AG09319 (cell line): ENCODE measurements at regions not wholly inside any gene's neighbourhood (a gene's known extent, or its start where the extent isn't known, plus 50 kb on each side); places are given as distances from the start of the nearest gene placed in this dataset.

ENCODE experiments used
- DNase-seq: peaks from one replicate; pipeline ENCODE4 v3.0.0-alpha.2; 2010; ENCODE audit warnings: low read depth; ENCODE audit errors: extremely low read depth
- TF ChIP-seq, protein P1 (sequence below): IDR thresholded peaks from 2 replicates; pipeline ENCODE4 v1.5.1; 2011; ENCODE audit warnings: low read depth, mild to moderate bottlenecking, inconsistent platforms, low read length, moderate library complexity

DNA sequence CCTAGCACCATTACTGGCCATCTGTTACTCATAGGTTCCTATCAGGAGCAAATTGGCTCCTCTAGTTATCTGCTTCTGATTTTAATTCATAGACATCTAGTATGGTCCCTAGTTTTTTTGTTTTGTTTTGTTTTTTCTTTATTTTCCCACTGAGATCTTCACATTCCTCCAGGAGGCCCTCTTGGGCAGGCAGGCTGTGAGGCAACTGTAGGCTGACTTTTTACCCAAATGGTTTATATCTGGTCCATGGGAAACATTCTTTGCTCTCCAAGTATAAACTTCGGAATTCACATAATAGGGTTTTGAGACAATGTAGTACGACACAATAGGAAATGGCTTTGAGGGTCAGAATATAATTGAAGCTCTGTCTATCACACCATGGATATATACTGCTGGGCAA is 250.9 kb upstream of the DAB2 start:
- no peak for DNase-seq
- TF ChIP-seq, protein P1, sequence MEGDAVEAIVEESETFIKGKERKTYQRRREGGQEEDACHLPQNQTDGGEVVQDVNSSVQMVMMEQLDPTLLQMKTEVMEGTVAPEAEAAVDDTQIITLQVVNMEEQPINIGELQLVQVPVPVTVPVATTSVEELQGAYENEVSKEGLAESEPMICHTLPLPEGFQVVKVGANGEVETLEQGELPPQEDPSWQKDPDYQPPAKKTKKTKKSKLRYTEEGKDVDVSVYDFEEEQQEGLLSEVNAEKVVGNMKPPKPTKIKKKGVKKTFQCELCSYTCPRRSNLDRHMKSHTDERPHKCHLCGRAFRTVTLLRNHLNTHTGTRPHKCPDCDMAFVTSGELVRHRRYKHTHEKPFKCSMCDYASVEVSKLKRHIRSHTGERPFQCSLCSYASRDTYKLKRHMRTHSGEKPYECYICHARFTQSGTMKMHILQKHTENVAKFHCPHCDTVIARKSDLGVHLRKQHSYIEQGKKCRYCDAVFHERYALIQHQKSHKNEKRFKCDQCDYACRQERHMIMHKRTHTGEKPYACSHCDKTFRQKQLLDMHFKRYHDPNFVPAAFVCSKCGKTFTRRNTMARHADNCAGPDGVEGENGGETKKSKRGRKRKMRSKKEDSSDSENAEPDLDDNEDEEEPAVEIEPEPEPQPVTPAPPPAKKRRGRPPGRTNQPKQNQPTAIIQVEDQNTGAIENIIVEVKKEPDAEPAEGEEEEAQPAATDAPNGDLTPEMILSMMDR: no peak

DNA sequence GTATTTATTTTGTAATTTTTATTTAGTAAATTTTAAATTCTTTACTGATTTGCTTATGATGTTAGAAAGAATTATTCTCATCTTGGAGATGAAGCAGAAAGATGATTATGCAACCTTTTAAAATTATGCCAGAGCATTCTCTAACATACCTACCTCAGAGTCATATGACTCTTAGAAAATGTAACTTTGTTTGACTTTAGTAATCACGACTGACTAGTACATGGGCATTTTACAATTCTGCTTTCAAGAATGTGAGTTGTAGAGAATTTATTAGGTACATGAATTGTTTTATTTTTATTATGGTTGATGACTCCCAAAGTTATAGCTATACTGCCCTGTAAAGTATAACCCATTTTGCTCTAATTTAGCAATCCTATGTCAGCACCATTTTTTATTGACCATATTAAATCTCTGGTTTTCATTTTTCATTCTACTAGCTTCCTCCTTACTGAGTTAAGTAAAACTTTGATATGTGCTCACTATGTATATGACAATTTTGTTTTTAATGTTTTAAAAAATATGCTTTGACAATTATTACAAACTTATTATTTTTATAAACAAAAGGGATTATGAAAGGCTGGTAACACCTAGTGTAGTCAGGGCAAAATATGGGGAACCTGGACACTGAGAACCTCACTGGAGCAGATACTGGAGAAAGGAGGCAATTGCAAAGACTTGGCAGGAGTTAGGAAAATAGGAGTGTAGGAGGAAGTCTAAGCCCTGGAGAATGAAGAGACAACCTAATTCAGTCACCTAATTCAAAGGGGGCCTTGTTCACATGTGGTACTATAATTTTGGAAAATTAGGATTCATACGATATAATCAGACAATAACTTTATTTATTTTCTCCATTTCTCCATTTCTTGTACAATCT is 249.7 kb upstream of the DAB2 start:
- TF ChIP-seq, protein P1: no peak

DNA sequence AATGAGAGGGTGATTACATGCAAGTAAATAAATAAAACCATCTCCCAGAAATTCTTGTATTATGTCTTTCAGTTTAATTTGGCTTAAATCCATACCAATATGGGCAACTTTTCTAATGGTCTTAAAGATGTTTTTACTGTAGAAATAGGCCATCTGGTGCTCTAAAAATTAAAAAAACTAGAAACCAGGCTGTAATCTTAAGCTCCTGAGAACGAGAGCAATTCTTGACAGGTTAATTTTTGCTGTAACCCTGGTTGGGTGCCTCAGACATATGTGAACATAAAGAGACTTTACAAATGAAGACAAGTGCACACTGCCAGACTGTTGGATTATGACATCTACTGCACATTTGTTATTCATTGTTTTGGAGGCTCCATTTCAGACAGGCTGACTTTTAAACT is 246.8 kb upstream of the DAB2 start:
- TF ChIP-seq, protein P1: no peak
- no peak for DNase-seq

More for the DNA sequence above, 249.7 kb upstream of the DAB2 start:
- DNase-seq: no peak

DNA sequence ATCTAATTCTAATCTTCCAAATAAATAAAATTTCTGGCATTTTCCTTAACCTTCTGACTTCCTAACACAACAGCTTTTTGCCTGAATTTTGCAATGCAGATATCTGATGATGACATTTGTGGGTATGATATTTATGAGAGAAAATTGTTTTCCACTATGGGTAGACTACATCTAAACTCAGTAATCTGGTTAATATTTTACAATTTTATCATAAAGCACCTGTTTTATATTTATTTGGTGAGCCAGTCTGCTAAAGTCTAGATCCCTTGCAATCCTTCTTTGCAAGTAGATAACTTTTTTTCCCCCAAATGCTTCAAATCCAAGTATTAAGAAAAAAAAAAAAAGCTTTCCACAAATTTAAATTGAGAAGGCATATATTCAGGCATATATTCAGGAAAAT is 246.2 kb upstream of the DAB2 start:
- TF ChIP-seq, protein P1: no peak
- DNase-seq: no peak

DNA sequence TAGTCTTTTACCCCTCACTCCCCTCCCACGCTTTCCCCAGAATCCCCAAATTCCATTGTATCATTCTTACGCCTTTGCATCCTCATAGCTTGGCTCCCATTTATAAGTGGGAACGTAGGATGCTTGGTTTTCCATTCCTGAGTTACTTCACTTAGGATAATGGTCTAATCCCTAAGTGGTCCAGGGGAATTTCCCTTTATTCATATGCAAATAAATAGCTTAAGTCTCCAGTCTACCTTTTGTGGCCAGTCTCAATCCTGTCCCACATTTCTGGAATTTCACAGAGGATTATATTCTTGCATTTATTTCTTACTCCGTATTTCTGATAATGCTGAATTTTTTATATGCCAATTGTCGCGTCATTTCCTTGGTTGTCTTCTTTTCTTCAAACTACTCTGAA is 245.6 kb upstream of the DAB2 start:
- TF ChIP-seq, protein P1: no peak
- DNase-seq: no peak

DNA sequence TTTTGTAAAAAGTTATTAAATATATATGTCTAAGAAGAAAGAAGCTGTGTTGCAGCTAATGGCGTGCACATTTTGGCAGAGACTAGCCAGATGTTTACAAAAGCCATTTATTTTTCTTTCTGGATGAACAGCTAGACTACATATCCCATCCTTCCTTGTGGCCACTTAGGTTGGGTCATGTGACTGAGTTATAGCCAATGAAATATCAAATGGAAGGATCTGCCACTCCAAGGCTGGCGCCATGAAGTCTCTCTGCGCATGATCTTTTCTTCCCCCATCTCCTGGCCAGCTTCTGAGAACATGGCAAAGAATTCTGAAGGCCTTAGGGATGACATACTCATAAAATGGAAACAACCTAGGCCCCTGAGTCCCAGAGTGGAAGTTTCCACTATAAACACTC is 244.2 kb upstream of the DAB2 start:
- TF ChIP-seq, protein P1: no peak
- no peak for DNase-seq

DNA sequence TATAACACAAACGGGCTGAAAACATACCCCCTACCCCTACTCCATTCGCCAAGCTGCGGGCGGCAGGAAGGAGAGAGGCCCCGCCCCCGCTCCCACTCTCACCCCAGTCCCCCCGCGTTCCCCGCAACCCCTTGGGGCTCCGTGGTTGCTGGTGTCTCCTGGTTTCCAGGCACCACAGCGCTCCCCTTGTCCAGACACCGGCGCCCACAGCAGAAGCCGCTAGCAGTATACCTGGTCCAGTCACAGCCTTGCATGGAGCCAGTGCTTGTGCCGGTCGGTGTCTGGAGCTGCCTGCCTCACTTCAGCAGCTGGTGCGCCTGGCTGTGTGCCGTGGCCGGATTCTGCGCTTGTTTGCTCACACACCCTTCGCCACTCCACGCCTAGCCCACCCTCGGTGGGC is 240.5 kb upstream of the DAB2 start:
- TF ChIP-seq, protein P1: no peak
- no peak for DNase-seq
